DMS53 (cell line): ENCODE measurements at regions not wholly inside any gene's neighbourhood (a gene's known extent, or its start where the extent isn't known, plus 50 kb on each side); places are given as distances from the start of the nearest gene placed in this dataset.
"Not testable (repeated sequence)": the region's sequence is repeated elsewhere in the genome, so short reads cannot be mapped to it uniquely, and the experiment has no call there.

ENCODE experiments used
- DNase-seq: peaks from one replicate; lab custom pipeline; 2025; lab: John Stamatoyannopoulos, UW

GRCh38 chrX:65331371-65331770, 203.2 kb downstream of the LAS1L start:
- DNase-seq, result no peak

GRCh38 chrX:65300104-65300809, 234.3 kb downstream of the LAS1L start:
- peak; percentile 0 for DNase-seq

GRCh38 chrX:65282905-65283304, 251.7 kb downstream of the LAS1L start:
- DNase-seq, result not testable (repeated sequence)

GRCh38 chrX:65273152-65273551, 261.4 kb downstream of the LAS1L start:
- DNase-seq, result no peak

GRCh38 chrX:65266482-65266881, 268.1 kb downstream of the LAS1L start:
- no peak for DNase-seq

GRCh38 chrX:65253817-65254216, 277.6 kb upstream of the ZC4H2 start:
- DNase-seq, result no peak

GRCh38 chrX:65241059-65241721, 264.9 kb upstream of the ZC4H2 start:
- DNase-seq, result no peak

- no peak for DNase-seq
Observed at GRCh38 chrX:65203545-65203944, 227.3 kb upstream of the ZC4H2 start.

GRCh38 chrX:65196758-65197360, 220.6 kb upstream of the ZC4H2 start:
- peak; percentile 55 for DNase-seq

- no peak for DNase-seq
Observed at GRCh38 chrX:65195621-65196020, 219.4 kb upstream of the ZC4H2 start.

- DNase-seq, result no peak
Observed at GRCh38 chrX:65194547-65194946, 218.3 kb upstream of the ZC4H2 start.

- DNase-seq, result not testable (repeated sequence)
Observed at GRCh38 chrX:65163325-65163724, 187.1 kb upstream of the ZC4H2 start.

- DNase-seq, result no peak
Observed at GRCh38 chrX:65148232-65148631, 172.0 kb upstream of the ZC4H2 start.

GRCh38 chrX:65136424-65136823, 160.2 kb upstream of the ZC4H2 start:
- no peak for DNase-seq

GRCh38 chrX:65127842-65128241, 151.6 kb upstream of the ZC4H2 start:
- DNase-seq, result no peak

- DNase-seq, result no peak
Observed at GRCh38 chrX:65098851-65099250, 122.6 kb upstream of the ZC4H2 start.

GRCh38 chrX:65093658-65094057, 117.4 kb upstream of the ZC4H2 start:
- DNase-seq, result no peak

GRCh38 chrX:65073233-65073632, 97.0 kb upstream of the ZC4H2 start:
- DNase-seq, result no peak

- no peak for DNase-seq
Observed at GRCh38 chrX:65072590-65072989, 96.3 kb upstream of the ZC4H2 start.

GRCh38 chrX:65058626-65059025, 82.4 kb upstream of the ZC4H2 start:
- DNase-seq, result not testable (repeated sequence)

GRCh38 chrX:65045001-65045400, 68.8 kb upstream of the ZC4H2 start:
- no peak for DNase-seq

GRCh38 chrX:65035446-65035770, 59.2 kb upstream of the ZC4H2 start:
- DNase-seq, result no peak

- peak; percentile 3 for DNase-seq
Observed at GRCh38 chrX:65034668-65035445, 58.6 kb upstream of the ZC4H2 start, which contains the start of gene ZC3H12B. Gene ZC3H12B, plus strand, starts transcription at chrX:65034826.
